ENCODE measurements at regions not wholly inside any gene's neighbourhood (a gene's known extent, or its start where the extent isn't known, plus 50 kb on each side); places are given as distances from the start of the nearest gene placed in this dataset.

- DNase-seq (no peak), ATAC-seq (ENCODE audit: insufficient read depth, low read depth) (no peak)
- Histone ChIP-seq H4K20me1 (ENCODE audit: insufficient read depth, low read length) (no peaks in the 10 kb centered on the region), H3K27me3 (ENCODE audit: insufficient read depth, low read length, poor library complexity) (no peaks in the 10 kb centered on the region), H3K36me3 (ENCODE audit: insufficient read depth, low read length) (no peaks in the 10 kb centered on the region), H3K9me3 (ENCODE audit: insufficient read depth, low read length, severe bottlenecking) (no peaks in the 10 kb centered on the region), H3K4me2 (ENCODE audit: insufficient read depth, low read length) (no peak overlapping the region), H3K27ac (ENCODE audit: low read length) (no peak overlapping the region), H3K9ac (ENCODE audit: low read depth, low read length) (no peak overlapping the region), H3K79me2 (ENCODE audit: insufficient read depth, low read length) (no peaks in the 10 kb centered on the region), H3K4me1 (ENCODE audit: insufficient read depth, low read length) (no peaks in the 10 kb centered on the region), H2AFZ (ENCODE audit: low read depth, low read length) (no peak overlapping the region), H3K4me3 (ENCODE audit: low read depth in 1 of 2, low read length in 2 of 2) (no peak overlapping the region)
- no peak for TF ChIP-seq EZH2 (IDR thresholded peaks at IDR 0.05; ENCODE audit: borderline replicate concordance, low read depth, low read length, severe bottlenecking)
- TF ChIP-seq CTCF (IDR thresholded peaks at IDR 0.05; ENCODE audit: borderline replicate concordance, extremely low read depth, low read length, poor library complexity, severe bottlenecking), result no peak
Measured at GRCh38 chr1:58249388-58249736, 297.2 kb downstream of the OMA1 start.

GRCh38 chr1:58248791-58249190 lies 297.7 kb downstream of the OMA1 start:
- no peak for TF ChIP-seq CTCF (IDR thresholded peaks at IDR 0.05; ENCODE audit: borderline replicate concordance, extremely low read depth, low read length, poor library complexity, severe bottlenecking)
- no peak for TF ChIP-seq EZH2 (IDR thresholded peaks at IDR 0.05; ENCODE audit: borderline replicate concordance, low read depth, low read length, severe bottlenecking)
- H3K9ac ChIP-seq (ENCODE audit: low read depth, low read length), result no peak overlapping the region
- no peak overlapping the region for H3K27ac ChIP-seq (ENCODE audit: low read length)
- H3K4me3 ChIP-seq (ENCODE audit: low read depth in 1 of 2, low read length in 2 of 2), result no peak overlapping the region
- no peaks in the 10 kb centered on the region for H4K20me1 ChIP-seq (ENCODE audit: insufficient read depth, low read length)
- no peak for DNase-seq
- no peak overlapping the region for H2AFZ ChIP-seq (ENCODE audit: low read depth, low read length)
- no peak overlapping the region for H3K4me2 ChIP-seq (ENCODE audit: insufficient read depth, low read length)
- no peak for ATAC-seq (ENCODE audit: insufficient read depth, low read depth)
- H3K4me1 ChIP-seq (ENCODE audit: insufficient read depth, low read length), result no peaks in the 10 kb centered on the region
- no peaks in the 10 kb centered on the region for H3K36me3 ChIP-seq (ENCODE audit: insufficient read depth, low read length)
- no peaks in the 10 kb centered on the region for H3K79me2 ChIP-seq (ENCODE audit: insufficient read depth, low read length)
- peaks cover 3% of the 10 kb centered on the region for H3K27me3 ChIP-seq (ENCODE audit: insufficient read depth, low read length, poor library complexity)
- no peaks in the 10 kb centered on the region for H3K9me3 ChIP-seq (ENCODE audit: insufficient read depth, low read length, severe bottlenecking)

- Histone ChIP-seq H3K36me3 (ENCODE audit: insufficient read depth, low read length) (no peaks in the 10 kb centered on the region), H4K20me1 (ENCODE audit: insufficient read depth, low read length) (no peaks in the 10 kb centered on the region), H3K79me2 (ENCODE audit: insufficient read depth, low read length) (no peaks in the 10 kb centered on the region), H3K27ac (ENCODE audit: low read length) (no peak overlapping the region), H2AFZ (ENCODE audit: low read depth, low read length) (no peak overlapping the region), H3K9me3 (ENCODE audit: insufficient read depth, low read length, severe bottlenecking) (no peaks in the 10 kb centered on the region), H3K4me3 (ENCODE audit: low read depth in 1 of 2, low read length in 2 of 2) (no peak overlapping the region), H3K27me3 (ENCODE audit: insufficient read depth, low read length, poor library complexity) (peaks cover 3% of the 10 kb centered on the region), H3K9ac (ENCODE audit: low read depth, low read length) (no peak overlapping the region), H3K4me2 (ENCODE audit: insufficient read depth, low read length) (no peak overlapping the region), H3K4me1 (ENCODE audit: insufficient read depth, low read length) (no peaks in the 10 kb centered on the region)
- no peak for TF ChIP-seq EZH2 (IDR thresholded peaks at IDR 0.05; ENCODE audit: borderline replicate concordance, low read depth, low read length, severe bottlenecking)
- TF ChIP-seq CTCF (IDR thresholded peaks at IDR 0.05; ENCODE audit: borderline replicate concordance, extremely low read depth, low read length, poor library complexity, severe bottlenecking), result no peak
- DNase-seq, result no peak
- ATAC-seq (ENCODE audit: insufficient read depth, low read depth), result no peak
Measured at GRCh38 chr1:58248072-58248471, 298.5 kb downstream of the OMA1 start.

GRCh38 chr1:58246549-58246948 lies 300.0 kb downstream of the OMA1 start:
- ATAC-seq (ENCODE audit: insufficient read depth, low read depth) (no peak), DNase-seq (no peak)
- H3K4me2 ChIP-seq (ENCODE audit: insufficient read depth, low read length), result no peak overlapping the region
- peaks cover 5% of the 10 kb centered on the region for H3K27me3 ChIP-seq (ENCODE audit: insufficient read depth, low read length, poor library complexity)
- H3K36me3 ChIP-seq (ENCODE audit: insufficient read depth, low read length), result no peaks in the 10 kb centered on the region
- H3K4me1 ChIP-seq (ENCODE audit: insufficient read depth, low read length), result no peaks in the 10 kb centered on the region
- no peaks in the 10 kb centered on the region for H4K20me1 ChIP-seq (ENCODE audit: insufficient read depth, low read length)
- H3K9me3 ChIP-seq (ENCODE audit: insufficient read depth, low read length, severe bottlenecking), result no peaks in the 10 kb centered on the region
- no peak overlapping the region for H3K27ac ChIP-seq (ENCODE audit: low read length)
- H3K9ac ChIP-seq (ENCODE audit: low read depth, low read length), result no peak overlapping the region
- H3K79me2 ChIP-seq (ENCODE audit: insufficient read depth, low read length), result no peaks in the 10 kb centered on the region
- H2AFZ ChIP-seq (ENCODE audit: low read depth, low read length), result no peak overlapping the region
- TF ChIP-seq EZH2 (IDR thresholded peaks at IDR 0.05; ENCODE audit: borderline replicate concordance, low read depth, low read length, severe bottlenecking), result no peak
- TF ChIP-seq CTCF (IDR thresholded peaks at IDR 0.05; ENCODE audit: borderline replicate concordance, extremely low read depth, low read length, poor library complexity, severe bottlenecking), result no peak
- no peak overlapping the region for H3K4me3 ChIP-seq (ENCODE audit: low read depth in 1 of 2, low read length in 2 of 2)

Measured in DND-41 (cell line).